Astrocyte (in vitro differentiated cells and primary cell): ENCODE measurements at regions not wholly inside any gene's neighbourhood (a gene's known extent, or its start where the extent isn't known, plus 50 kb on each side); places are given as distances from the start of the nearest gene placed in this dataset.

Source experiments
- DNase-seq: peaks from one replicate; pipeline ENCODE4 v3.0.0-alpha.2; 2010; ENCODE audit warnings: low read depth
- FAIRE-seq: peaks from 2 replicates; lab custom pipeline; 2011; peaks lifted over from hg19 to GRCh38; lab: Jason Lieb, UNC
- H2AFZ ChIP-seq: 2 replicates; pipeline ENCODE4 v1.6.0; 2012; ENCODE audit warnings: low read depth, low read length, inconsistent platforms
- H3K27ac ChIP-seq: 2 replicates; pipeline ENCODE4 v1.5.1; 2011; ENCODE audit warnings: low read depth, low read length, inconsistent platforms
- H3K27me3 ChIP-seq: 2 replicates; pipeline ENCODE4 v1.6.0; 2011; ENCODE audit warnings: low read length, inconsistent platforms; ENCODE audit not compliant: insufficient read depth
- H3K36me3 ChIP-seq: 2 replicates; pipeline ENCODE4 v1.5.1; 2011; ENCODE audit warnings: low read length, inconsistent platforms; ENCODE audit not compliant: insufficient read depth
- H3K4me1 ChIP-seq: 2 replicates; pipeline ENCODE4 v1.5.1; 2011; ENCODE audit warnings: low read length, inconsistent platforms; ENCODE audit not compliant: insufficient read depth
- H3K4me2 ChIP-seq: 2 replicates; pipeline ENCODE4 v1.6.0; 2012; ENCODE audit warnings: low read length, inconsistent platforms
- H3K4me3 ChIP-seq: 2 replicates; pipeline ENCODE4 v1.5.1; 2011; ENCODE audit warnings: low read depth, mild to moderate bottlenecking, low read length, inconsistent platforms; ENCODE audit not compliant: insufficient read depth
- H3K79me2 ChIP-seq: 2 replicates; pipeline ENCODE4 v1.6.0; 2012; ENCODE audit warnings: mild to moderate bottlenecking, low read length, inconsistent platforms; ENCODE audit not compliant: insufficient read depth
- H3K9ac ChIP-seq: 2 replicates; pipeline ENCODE4 v1.6.0; 2012; ENCODE audit warnings: mild to moderate bottlenecking, low read length, inconsistent platforms
- H3K9me3 ChIP-seq: 2 replicates; pipeline ENCODE4 v1.5.1; 2012; ENCODE audit warnings: low read depth, mild to moderate bottlenecking, low read length, inconsistent platforms; ENCODE audit not compliant: insufficient read depth
- H4K20me1 ChIP-seq: 2 replicates; pipeline ENCODE4 v1.6.0; 2012; ENCODE audit warnings: low read length, inconsistent platforms; ENCODE audit not compliant: insufficient read depth
- H3K27ac Mint-ChIP-seq: one replicate; pipeline ENCODE4 v1.8.0; 2021; ENCODE audit warnings: mild to moderate bottlenecking, mixed read lengths; ENCODE audit not compliant: unreplicated experiment
- H3K27me3 Mint-ChIP-seq: one replicate; pipeline ENCODE4 v1.8.0; 2021; ENCODE audit warnings: low read depth, mixed read lengths; ENCODE audit not compliant: unreplicated experiment
- H3K36me3 Mint-ChIP-seq: one replicate; pipeline ENCODE4 v1.8.0; 2021; ENCODE audit warnings: low read depth, mixed read lengths; ENCODE audit not compliant: unreplicated experiment
- H3K4me1 Mint-ChIP-seq: one replicate; pipeline ENCODE4 v1.8.0; 2021; ENCODE audit warnings: low read depth, mixed read lengths; ENCODE audit not compliant: unreplicated experiment
- H3K4me3 Mint-ChIP-seq: one replicate; pipeline ENCODE4 v1.8.0; 2021; ENCODE audit warnings: mild to moderate bottlenecking, moderate library complexity, mixed read lengths; ENCODE audit not compliant: unreplicated experiment
- H3K9me3 Mint-ChIP-seq: one replicate; pipeline ENCODE4 v1.8.0; 2021; ENCODE audit warnings: mild to moderate bottlenecking, mixed read lengths; ENCODE audit not compliant: unreplicated experiment
- CTCF ChIP-seq: IDR thresholded peaks from 2 replicates; pipeline ENCODE4 v1.5.1; 2011; ENCODE audit warnings: low read depth, mild to moderate bottlenecking, inconsistent platforms, low read length, moderate library complexity; ENCODE audit not compliant: insufficient read depth
- EZH2 ChIP-seq: IDR thresholded peaks from 2 replicates; pipeline ENCODE4 v1.6.1; 2012; ENCODE audit warnings: mild to moderate bottlenecking, low read length, inconsistent platforms; ENCODE audit not compliant: insufficient read depth

DNA sequence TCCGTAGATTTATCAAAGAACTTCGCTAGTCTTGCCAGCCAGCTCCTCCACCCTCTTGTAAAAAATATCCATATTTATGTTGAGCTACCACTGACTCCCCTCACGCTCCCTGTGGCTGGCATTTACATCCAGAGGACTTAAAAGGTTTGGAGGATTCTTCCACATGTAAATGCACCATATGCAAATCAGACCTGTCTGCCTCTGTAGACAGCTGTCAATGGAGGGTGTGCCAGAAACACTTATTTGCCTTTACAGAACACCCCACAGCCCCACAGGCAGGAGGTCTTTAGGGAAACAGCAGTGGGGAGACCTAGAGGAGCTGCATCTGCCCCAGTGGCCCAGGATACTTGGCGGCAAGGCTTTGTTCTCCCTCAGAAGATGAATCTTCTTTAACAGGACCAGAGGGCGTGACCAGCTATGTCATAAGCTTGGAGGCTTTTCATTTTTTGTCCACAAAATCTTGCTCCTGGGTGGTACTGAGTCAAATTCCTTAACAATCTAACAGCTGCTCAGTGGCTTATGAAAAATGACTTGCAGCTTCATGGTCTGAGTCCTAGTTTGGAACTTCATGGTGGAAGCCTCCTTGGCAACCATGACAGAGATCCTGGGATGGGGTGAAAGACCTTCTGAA lies 535.8 kb downstream of the EBF1 start:
- Histone ChIP-seq H3K9me3 (no peaks in the 10 kb centered on the region), H3K4me2 (no peak overlapping the region), H2AFZ (no peak overlapping the region), H3K4me1 (no peaks in the 10 kb centered on the region), H4K20me1 (no peaks in the 10 kb centered on the region), H3K9ac (no peak overlapping the region), H3K27ac (no peak overlapping the region), H3K27me3 (peaks cover 2% of the 10 kb centered on the region), H3K36me3 (no peaks in the 10 kb centered on the region), H3K79me2 (no peaks in the 10 kb centered on the region), H3K4me3 (no peak overlapping the region)
- Mint-ChIP-seq H3K36me3 (no peaks in the 10 kb centered on the region), H3K27ac (no peak overlapping the region), H3K4me1 (peaks cover 8% of the 10 kb centered on the region), H3K27me3 (peaks cover 9% of the 10 kb centered on the region), H3K4me3 (no peak overlapping the region), H3K9me3 (peaks cover 2% of the 10 kb centered on the region)
- TF ChIP-seq CTCF (no peak), EZH2 (no peak)
- DNase-seq (no peak), FAIRE-seq (no peak)

GRCh38 chr5:158561562-158562190 lies 538.0 kb downstream of the EBF1 start:
- DNase-seq (no peak), FAIRE-seq (no peak)
- Mint-ChIP-seq H3K4me1 (peaks cover 8% of the 10 kb centered on the region), H3K4me3 (no peak overlapping the region), H3K9me3 (no peaks in the 10 kb centered on the region), H3K27ac (no peak overlapping the region), H3K36me3 (no peaks in the 10 kb centered on the region), H3K27me3 (peaks cover 7% of the 10 kb centered on the region)
- Histone ChIP-seq H3K4me1 (no peaks in the 10 kb centered on the region), H3K27me3 (peaks cover 2% of the 10 kb centered on the region), H3K27ac (no peak overlapping the region), H3K9ac (no peak overlapping the region), H3K4me2 (no peak overlapping the region), H3K4me3 (no peak overlapping the region), H3K36me3 (no peaks in the 10 kb centered on the region), H3K9me3 (no peaks in the 10 kb centered on the region), H2AFZ (no peak overlapping the region), H4K20me1 (no peaks in the 10 kb centered on the region), H3K79me2 (no peaks in the 10 kb centered on the region)
- TF ChIP-seq EZH2, result no peak
- no peak for TF ChIP-seq CTCF

DNA sequence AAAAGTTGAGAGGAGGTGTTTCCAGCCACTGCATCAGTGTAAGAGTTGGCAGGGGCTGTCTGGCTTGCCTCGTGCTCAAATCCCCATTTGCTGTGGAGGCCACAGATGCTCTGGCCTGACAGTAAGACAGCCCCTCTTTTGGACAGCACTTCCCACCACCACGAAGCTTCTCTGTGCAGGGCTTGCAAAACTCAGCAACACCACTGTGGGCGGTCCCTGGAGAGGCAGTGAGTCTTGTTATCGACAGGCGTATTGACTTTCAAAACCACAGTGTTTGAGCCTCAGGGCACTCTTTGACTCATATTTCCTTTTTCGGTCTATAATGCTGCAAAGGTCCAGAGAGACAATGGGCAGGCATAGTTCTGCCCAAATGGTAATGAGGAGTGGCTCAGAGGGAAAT lies 539.5 kb downstream of the EBF1 start:
- no peak overlapping the region for H2AFZ ChIP-seq
- TF ChIP-seq CTCF, result no peak
- no peak for TF ChIP-seq EZH2
- FAIRE-seq, result peak; percentile 13

More for the DNA sequence above, 539.5 kb downstream of the EBF1 start:
- H3K9ac ChIP-seq, result no peak overlapping the region
- peak overlapping the region; percentile 30 for H3K4me2 ChIP-seq
- Mint-ChIP-seq H3K4me3 (no peak overlapping the region), H3K27ac (peak overlapping the region; percentile 63), H3K27me3 (peaks cover 3% of the 10 kb centered on the region), H3K36me3 (no peaks in the 10 kb centered on the region), H3K4me1 (peaks cover 8% of the 10 kb centered on the region), H3K9me3 (peaks cover 2% of the 10 kb centered on the region)
- H3K36me3 ChIP-seq, result no peaks in the 10 kb centered on the region
- H3K9me3 ChIP-seq, result no peaks in the 10 kb centered on the region
- H3K79me2 ChIP-seq, result no peaks in the 10 kb centered on the region
- H3K27ac ChIP-seq, result no peak overlapping the region
- DNase-seq, result no peak
- H4K20me1 ChIP-seq, result no peaks in the 10 kb centered on the region
- no peak overlapping the region for H3K4me3 ChIP-seq
- H3K4me1 ChIP-seq, result no peaks in the 10 kb centered on the region
- no peaks in the 10 kb centered on the region for H3K27me3 ChIP-seq
